GM12865 (cell line): ENCODE measurements at regions not wholly inside any gene's neighbourhood (a gene's known extent, or its start where the extent isn't known, plus 50 kb on each side); places are given as distances from the start of the nearest gene placed in this dataset.

ENCODE experiments used
- DNase-seq: peaks from one replicate; pipeline ENCODE4 v3.0.0; 2010; ENCODE audit warnings: low read depth
- H3K4me3 ChIP-seq: 2 replicates; pipeline ENCODE4 v1.5.1; 2011; ENCODE audit warnings: mild to moderate bottlenecking, low read depth, low read length, control low read depth
- CTCF ChIP-seq: IDR thresholded peaks from 2 replicates; pipeline ENCODE4 v1.5.1; 2011; ENCODE audit warnings: low read length, control low read depth, low read depth, inconsistent platforms; ENCODE audit not compliant: insufficient read depth; ENCODE audit errors: missing control alignments

DNA sequence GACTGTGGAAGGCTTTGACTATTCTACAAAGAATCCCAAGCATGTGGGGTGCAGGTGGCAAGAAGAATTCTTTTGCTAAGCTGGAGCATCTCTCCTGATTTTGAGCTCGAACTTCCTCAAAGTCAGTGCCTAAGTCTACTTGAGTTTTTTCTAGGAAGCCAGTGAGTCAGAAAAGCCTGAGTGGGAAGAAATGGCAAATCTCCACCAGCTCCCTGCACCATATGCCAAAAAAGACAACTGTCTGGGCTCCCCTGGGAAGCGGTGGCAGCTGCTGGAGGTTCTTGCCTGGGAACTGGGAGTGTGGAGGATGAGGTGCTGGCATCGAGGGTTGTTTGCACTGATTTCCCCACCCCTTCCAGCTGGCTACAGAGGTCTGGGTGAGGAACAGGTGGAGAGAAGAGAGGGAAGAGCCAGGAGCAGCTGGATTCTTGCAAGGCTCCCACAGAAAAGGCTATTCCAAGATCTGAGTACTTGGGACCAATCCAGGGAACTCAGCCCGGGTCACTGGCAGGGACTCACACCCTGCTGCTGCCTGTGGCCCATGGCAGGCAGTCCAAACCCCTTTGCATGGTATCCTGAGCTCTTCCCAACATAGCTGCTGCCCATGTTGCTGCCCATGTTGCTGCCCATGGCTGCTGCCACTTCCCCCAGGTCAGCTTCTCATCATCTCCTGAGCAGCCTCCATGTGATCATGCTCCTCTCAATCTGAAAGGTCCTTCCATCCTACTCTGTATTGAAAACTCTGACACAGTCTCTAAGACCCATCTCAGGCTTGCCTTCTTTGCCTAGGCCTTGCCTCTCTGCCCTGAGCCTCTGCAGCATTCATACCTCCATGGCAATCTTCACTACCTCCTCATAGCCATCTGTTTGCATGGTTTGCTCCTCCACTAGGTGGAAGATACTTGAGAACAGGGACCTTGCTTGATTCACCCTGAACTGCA, 128.3 kb upstream of the SPATS2L start:
- no peak for TF ChIP-seq CTCF
- no peak overlapping the region for H3K4me3 ChIP-seq
- no peak for DNase-seq

DNA sequence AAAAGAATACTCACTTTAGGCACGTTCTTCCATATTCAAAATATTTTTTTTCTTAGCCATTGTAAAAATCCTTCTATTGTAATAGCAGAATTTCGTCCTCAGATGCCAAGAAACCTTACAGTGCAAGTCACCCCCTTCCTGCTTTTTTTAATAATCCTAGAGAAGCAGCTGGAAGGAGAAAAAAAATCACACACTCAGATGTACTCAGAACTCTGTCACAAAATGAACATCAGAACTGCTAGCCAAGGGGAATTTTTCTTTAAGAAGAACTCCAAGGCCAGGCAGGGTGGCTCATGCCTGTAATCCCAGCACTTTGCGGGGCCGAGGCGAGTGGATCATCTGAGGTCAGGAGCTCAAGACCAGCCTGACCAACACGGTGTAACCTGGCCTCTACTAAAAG, 127.3 kb upstream of the SPATS2L start:
- DNase-seq, result no peak
- H3K4me3 ChIP-seq, result no peak overlapping the region
- no peak for TF ChIP-seq CTCF

- no peak for TF ChIP-seq CTCF
- no peak overlapping the region for H3K4me3 ChIP-seq
- no peak for DNase-seq
Observed at GRCh38 chr2:200180943-200181342, 125.5 kb upstream of the SPATS2L start.

DNA sequence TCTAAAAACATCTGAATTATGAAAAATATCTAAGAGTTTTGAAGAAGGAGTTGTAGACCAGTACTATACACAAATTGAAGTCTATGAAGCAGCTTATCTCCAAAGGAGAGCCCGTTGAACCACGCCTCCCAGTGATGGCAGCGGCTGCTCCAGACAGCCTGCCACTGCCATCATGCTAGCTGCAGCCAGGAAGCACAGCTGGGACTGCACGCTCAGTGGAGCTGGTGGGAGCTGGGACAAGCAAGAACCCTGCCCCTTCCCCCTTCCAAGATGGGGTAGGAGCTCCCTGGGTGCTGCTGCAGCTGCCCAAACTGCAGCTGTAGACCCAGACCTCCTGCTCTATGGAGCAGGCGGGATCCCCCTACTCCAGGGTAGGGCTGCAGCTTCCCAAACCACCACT, 124.7 kb upstream of the SPATS2L start:
- no peak overlapping the region for H3K4me3 ChIP-seq
- no peak for DNase-seq
- no peak for TF ChIP-seq CTCF

DNA sequence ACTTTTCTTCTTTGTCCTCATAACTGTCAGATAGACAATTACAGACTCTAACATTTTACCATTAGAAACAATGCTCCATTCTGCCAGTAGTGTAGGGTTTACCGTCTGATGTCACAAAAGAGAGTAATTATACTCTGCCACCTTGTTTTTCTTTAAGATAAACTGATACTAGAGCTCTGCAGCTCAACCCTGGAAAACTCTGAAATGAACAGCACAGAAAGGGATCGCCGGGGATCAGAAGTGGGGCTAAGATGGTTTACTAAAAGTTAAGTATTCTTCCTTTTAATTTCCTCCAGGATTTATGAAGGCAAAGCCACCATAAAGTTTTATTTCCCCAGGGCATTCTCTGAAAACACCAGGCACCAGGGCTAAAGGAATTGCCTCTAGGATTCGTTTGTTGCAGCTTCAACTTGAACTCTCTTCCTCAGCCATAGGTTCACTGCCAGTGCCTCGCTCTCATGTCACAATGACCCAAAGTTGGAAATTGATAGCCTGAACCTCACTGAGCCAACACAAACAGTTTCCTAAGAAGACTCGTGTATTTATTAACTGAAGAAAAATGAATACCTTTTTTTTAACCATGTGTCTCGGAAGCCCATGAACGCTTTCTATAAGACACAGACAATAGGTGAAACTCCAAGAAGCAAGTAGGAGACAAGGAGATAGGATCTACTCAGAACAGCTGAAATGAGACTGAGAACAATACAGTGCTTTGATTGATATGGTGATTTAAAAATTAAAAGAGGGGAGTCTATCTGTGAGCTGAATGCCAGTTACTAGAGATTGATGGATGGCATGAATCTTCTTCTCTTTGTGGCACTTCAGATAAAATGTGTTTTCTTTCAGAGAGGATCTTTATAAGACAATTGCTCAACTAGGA, 121.5 kb upstream of the SPATS2L start:
- H3K4me3 ChIP-seq, result no peak overlapping the region
- no peak for DNase-seq
- no peak for TF ChIP-seq CTCF

- no peak for DNase-seq
- TF ChIP-seq CTCF, result no peak
- no peak overlapping the region for H3K4me3 ChIP-seq
Observed at GRCh38 chr2:200185628-200186000, 120.9 kb upstream of the SPATS2L start.
